Calu3 (cell line): ENCODE measurements at regions not wholly inside any gene's neighbourhood (a gene's known extent, or its start where the extent isn't known, plus 50 kb on each side); places are given as distances from the start of the nearest gene placed in this dataset.

Source experiments
- BruUV-seq: library from RNA; stranded (reverse); fragments of 400-500 nt; replicated peaks from 2 replicates; lab custom pipeline; 2021; lab: Mats Ljungman, UMichigan
- CTCF ChIA-PET: fragments of 300-600 bp; sonication (Branson Sonifier 250); formaldehyde crosslinking; loops from one replicate; lab custom pipeline; 2022; ENCODE audit warnings: antibody characterized with exemption; lab: Charles Lee
- DNase-seq: peaks from one replicate; pipeline ENCODE4 v3.0.0; 2022
- H3K27ac Mint-ChIP-seq: one replicate; pipeline ENCODE4 v1.8.0; 2022; ENCODE audit warnings: mixed read lengths; ENCODE audit not compliant: unreplicated experiment
- H3K27me3 Mint-ChIP-seq: one replicate; pipeline ENCODE4 v1.8.0; 2022; ENCODE audit warnings: mixed read lengths; ENCODE audit not compliant: unreplicated experiment
- H3K36me3 Mint-ChIP-seq: one replicate; pipeline ENCODE4 v1.8.0; 2022; ENCODE audit warnings: mild to moderate bottlenecking, moderate library complexity, mixed read lengths; ENCODE audit not compliant: insufficient read depth, unreplicated experiment
- H3K4me1 Mint-ChIP-seq: one replicate; pipeline ENCODE4 v1.8.0; 2022; ENCODE audit warnings: mild to moderate bottlenecking, low read depth, mixed read lengths; ENCODE audit not compliant: unreplicated experiment
- H3K4me3 Mint-ChIP-seq: one replicate; pipeline ENCODE4 v1.8.0; 2022; ENCODE audit warnings: mild to moderate bottlenecking, low read depth, moderate library complexity, mixed read lengths; ENCODE audit not compliant: unreplicated experiment
- H3K9me3 Mint-ChIP-seq: one replicate; pipeline ENCODE4 v1.8.0; 2022; ENCODE audit warnings: low read depth, mixed read lengths; ENCODE audit not compliant: unreplicated experiment
- intact Hi-C: fragments of 100-400 bp; cut with micrococcal nuclease; formaldehyde crosslinking; loops from one replicate; pipeline ENCODE4 v1.10.0; 2022; ENCODE audit not compliant: unreplicated experiment
- TF ChIP-seq, protein P1 (sequence below): fragments of 200-600 bp; IDR thresholded peaks from one replicate; pipeline ENCODE4 v1.8.0; 2022; ENCODE audit warnings: antibody characterized with exemption; ENCODE audit not compliant: unreplicated experiment

DNA sequence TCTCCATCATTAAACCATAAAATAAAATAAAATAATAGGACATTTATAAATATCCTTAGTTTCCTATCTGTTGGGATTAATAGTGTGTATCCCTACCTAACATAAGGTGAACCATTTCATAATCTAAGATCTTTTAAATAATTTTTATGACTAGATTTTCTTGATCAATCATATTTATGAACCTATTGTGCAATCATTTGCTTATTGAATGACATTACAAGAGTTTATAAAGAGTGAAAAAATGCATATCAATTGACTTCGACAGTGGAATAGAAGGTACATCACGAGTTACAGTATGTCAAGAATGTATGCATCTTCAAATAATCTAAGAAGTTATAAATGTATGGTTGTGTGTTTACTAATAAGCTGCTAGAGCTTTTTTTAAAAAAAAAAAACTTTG is 1554.8 kb upstream of the TMEFF2 start:
- no peaks in the 10 kb centered on the region for H3K27me3 Mint-ChIP-seq
- H3K4me1 Mint-ChIP-seq: no peaks in the 10 kb centered on the region
- CTCF ChIA-PET: no interaction called here
- intact Hi-C loops: no loop called here
- no peaks in the 10 kb centered on the region for H3K36me3 Mint-ChIP-seq
- H3K27ac Mint-ChIP-seq: no peak overlapping the region
- TF ChIP-seq, protein P1, sequence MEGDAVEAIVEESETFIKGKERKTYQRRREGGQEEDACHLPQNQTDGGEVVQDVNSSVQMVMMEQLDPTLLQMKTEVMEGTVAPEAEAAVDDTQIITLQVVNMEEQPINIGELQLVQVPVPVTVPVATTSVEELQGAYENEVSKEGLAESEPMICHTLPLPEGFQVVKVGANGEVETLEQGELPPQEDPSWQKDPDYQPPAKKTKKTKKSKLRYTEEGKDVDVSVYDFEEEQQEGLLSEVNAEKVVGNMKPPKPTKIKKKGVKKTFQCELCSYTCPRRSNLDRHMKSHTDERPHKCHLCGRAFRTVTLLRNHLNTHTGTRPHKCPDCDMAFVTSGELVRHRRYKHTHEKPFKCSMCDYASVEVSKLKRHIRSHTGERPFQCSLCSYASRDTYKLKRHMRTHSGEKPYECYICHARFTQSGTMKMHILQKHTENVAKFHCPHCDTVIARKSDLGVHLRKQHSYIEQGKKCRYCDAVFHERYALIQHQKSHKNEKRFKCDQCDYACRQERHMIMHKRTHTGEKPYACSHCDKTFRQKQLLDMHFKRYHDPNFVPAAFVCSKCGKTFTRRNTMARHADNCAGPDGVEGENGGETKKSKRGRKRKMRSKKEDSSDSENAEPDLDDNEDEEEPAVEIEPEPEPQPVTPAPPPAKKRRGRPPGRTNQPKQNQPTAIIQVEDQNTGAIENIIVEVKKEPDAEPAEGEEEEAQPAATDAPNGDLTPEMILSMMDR: no peak
- no peaks in the 10 kb centered on the region for H3K9me3 Mint-ChIP-seq
- DNase-seq: no peak
- H3K4me3 Mint-ChIP-seq: no peak overlapping the region
- BruUV-seq: no TSS peak

GRCh38 chr2:193743089-193743488 is 1548.4 kb upstream of the TMEFF2 start:
- intact Hi-C loops: no loop called here

GRCh38 chr2:193738892-193739291 is 1544.2 kb upstream of the TMEFF2 start:
- Mint-ChIP-seq H3K9me3 (peaks cover 2% of the 10 kb centered on the region), H3K4me3 (no peak overlapping the region), H3K27me3 (no peaks in the 10 kb centered on the region), H3K4me1 (no peaks in the 10 kb centered on the region), H3K36me3 (no peaks in the 10 kb centered on the region), H3K27ac (no peak overlapping the region)
- TF ChIP-seq, protein P1: no peak
- intact Hi-C loops: no loop called here
- DNase-seq: no peak
- CTCF ChIA-PET: interaction anchor here (0.6 kb wide), 1 partner anchor 38 kb away, joined by 3 read pairs; no protein-coding TSS in a partner anchor
- no TSS peak for BruUV-seq

More at GRCh38 chr2:193743089-193743488, 1548.4 kb upstream of the TMEFF2 start:
- Mint-ChIP-seq H3K36me3 (no peaks in the 10 kb centered on the region), H3K27me3 (no peaks in the 10 kb centered on the region), H3K9me3 (peaks cover 5% of the 10 kb centered on the region), H3K4me3 (no peak overlapping the region), H3K27ac (no peak overlapping the region), H3K4me1 (no peaks in the 10 kb centered on the region)
- CTCF ChIA-PET: no interaction called here
- TF ChIP-seq, protein P1: no peak
- no TSS peak for BruUV-seq
- no peak for DNase-seq

DNA sequence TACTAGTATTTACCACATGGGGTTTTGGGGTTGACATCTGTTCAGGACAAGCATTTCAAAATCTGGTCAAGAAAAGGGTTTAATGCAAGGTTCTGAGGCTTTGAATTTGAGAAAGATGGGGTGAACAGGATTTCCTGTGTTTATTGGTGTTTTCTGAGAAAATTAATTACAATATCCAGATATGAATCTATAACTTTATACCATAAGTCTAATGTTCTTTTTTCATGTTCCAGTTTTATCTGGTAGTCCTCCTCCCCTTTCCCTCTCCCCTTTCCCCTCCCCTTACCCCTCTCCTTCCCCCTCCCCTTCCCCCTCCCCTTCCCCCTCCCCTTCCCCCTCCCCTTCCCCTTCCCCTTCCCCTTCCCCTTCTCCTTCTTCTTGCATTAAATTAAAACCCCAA is 1518.2 kb upstream of the TMEFF2 start:
- H3K9me3 Mint-ChIP-seq: peaks cover 6% of the 10 kb centered on the region
- H3K4me1 Mint-ChIP-seq: no peaks in the 10 kb centered on the region
- intact Hi-C loops: no loop called here

More for the DNA sequence above, 1518.2 kb upstream of the TMEFF2 start:
- TF ChIP-seq, protein P1: no peak
- no peak overlapping the region for H3K4me3 Mint-ChIP-seq
- H3K27me3 Mint-ChIP-seq: no peaks in the 10 kb centered on the region
- CTCF ChIA-PET: no interaction called here
- no peaks in the 10 kb centered on the region for H3K36me3 Mint-ChIP-seq
- DNase-seq: no peak
- no TSS peak for BruUV-seq
- H3K27ac Mint-ChIP-seq: no peak overlapping the region
